D721Med (cell line): ENCODE measurements at regions not wholly inside any gene's neighbourhood (a gene's known extent, or its start where the extent isn't known, plus 50 kb on each side); places are given as distances from the start of the nearest gene placed in this dataset.

Source experiments
- DNase-seq: peaks from one replicate; pipeline ENCODE4 v3.0.0; 2011; ENCODE audit warnings: low spot score; ENCODE audit not compliant: insufficient read length
- FAIRE-seq: peaks from 2 replicates; lab custom pipeline; 2011; peaks lifted over from hg19 to GRCh38; lab: Jason Lieb, UNC
- CTCF ChIP-seq: IDR thresholded peaks from 2 replicates; pipeline ENCODE4 v1.5.1; 2012; ENCODE audit warnings: mild to moderate bottlenecking, control low read depth; ENCODE audit not compliant: insufficient read depth; ENCODE audit errors: missing control alignments

- TF ChIP-seq CTCF: no peak
- no peak for DNase-seq
- FAIRE-seq: no peak
These were observed 296.8 kb downstream of the ICE1 start for GRCh38 chr5:5719292-5719691.

- DNase-seq (no peak), FAIRE-seq (no peak)
- no peak for TF ChIP-seq CTCF
These were observed 294.2 kb downstream of the ICE1 start for GRCh38 chr5:5716665-5717064.

- no peak for TF ChIP-seq CTCF
- DNase-seq: no peak
- no peak for FAIRE-seq
These were observed 289.1 kb downstream of the ICE1 start for GRCh38 chr5:5711592-5711991.

- FAIRE-seq (no peak), DNase-seq (no peak)
- TF ChIP-seq CTCF: no peak
These were observed 288.6 kb downstream of the ICE1 start for GRCh38 chr5:5711112-5711511.

GRCh38 chr5:5710471-5710870 is 288.0 kb downstream of the ICE1 start:
- DNase-seq: no peak
- TF ChIP-seq CTCF: no peak
- no peak for FAIRE-seq

GRCh38 chr5:5708367-5708919 is 286.0 kb downstream of the ICE1 start:
- no peak for TF ChIP-seq CTCF
- DNase-seq: no peak
- FAIRE-seq: no peak

- no peak for FAIRE-seq
- no peak for TF ChIP-seq CTCF
- no peak for DNase-seq
These were observed 282.5 kb downstream of the ICE1 start for GRCh38 chr5:5705010-5705409.
